OCI-LY1 (cell line): ENCODE measurements at regions not wholly inside any gene's neighbourhood (a gene's known extent, or its start where the extent isn't known, plus 50 kb on each side); places are given as distances from the start of the nearest gene placed in this dataset.

Experiments used
- H2AFZ ChIP-seq: fragments of 200-600 bp; sonication (generic), shearing (Covaris generic); 2 replicates; pipeline ENCODE4 v1.6.0; 2014; ENCODE audit warnings: antibody characterized with exemption, mild to moderate bottlenecking, low read length
- H3F3A ChIP-seq: fragments of 200-600 bp; sonication (generic), shearing (Covaris generic); 2 replicates; pipeline ENCODE4 v1.6.0; 2014; ENCODE audit warnings: mild to moderate bottlenecking, antibody characterized with exemption, low read length, moderate library complexity; ENCODE audit not compliant: insufficient read depth
- H3K27ac ChIP-seq: fragments of 200-600 bp; sonication (generic); 2 replicates; pipeline ENCODE4 v1.5.1; 2014; ENCODE audit warnings: low read length, mixed run types, mild to moderate bottlenecking, low read depth; ENCODE audit not compliant: poor library complexity, severe bottlenecking
- H3K27me3 ChIP-seq: fragments of 200-600 bp; sonication (generic); 2 replicates; pipeline ENCODE4 v1.6.0; 2014; ENCODE audit warnings: antibody characterized with exemption, mild to moderate bottlenecking, low read length, moderate library complexity; ENCODE audit not compliant: insufficient read depth
- H3K36me3 ChIP-seq: fragments of 200-600 bp; sonication (generic); 2 replicates; pipeline ENCODE4 v1.6.1; 2014; ENCODE audit warnings: mild to moderate bottlenecking, antibody characterized with exemption, low read length, moderate library complexity, mixed read lengths; ENCODE audit not compliant: insufficient read depth
- H3K4me1 ChIP-seq: fragments of 200-600 bp; sonication (generic); 2 replicates; pipeline ENCODE4 v1.5.1; 2014; ENCODE audit warnings: mild to moderate bottlenecking, low read length, moderate library complexity; ENCODE audit not compliant: insufficient read depth, severe bottlenecking
- H3K4me2 ChIP-seq: fragments of 200-600 bp; sonication (generic), shearing (Covaris generic); 2 replicates; pipeline ENCODE4 v1.6.1; 2014; ENCODE audit warnings: low read length
- H3K4me3 ChIP-seq: fragments of 200-600 bp; sonication (generic); 2 replicates; pipeline ENCODE4 v1.5.1; 2014; ENCODE audit warnings: low read length, low read depth, mild to moderate bottlenecking, mixed read lengths; ENCODE audit not compliant: poor library complexity, severe bottlenecking
- H3K79me2 ChIP-seq: fragments of 200-600 bp; shearing (Covaris generic); 2 replicates; pipeline ENCODE4 v1.6.1; 2016; ENCODE audit warnings: mixed run types, low read length, mixed read lengths; ENCODE audit not compliant: insufficient read depth
- H3K9ac ChIP-seq: fragments of 200-600 bp; sonication (generic), shearing (Covaris generic); 2 replicates; pipeline ENCODE4 v1.6.1; 2014; ENCODE audit warnings: mild to moderate bottlenecking, low read length, mixed read lengths
- H3K9me2 ChIP-seq: fragments of 200-600 bp; sonication (generic), shearing (Covaris generic); 2 replicates; pipeline ENCODE4 v1.6.1; 2014; ENCODE audit warnings: low read depth, mild to moderate bottlenecking, low read length, mixed read lengths
- H3K9me3 ChIP-seq: fragments of 200-600 bp; shearing (Covaris generic); 2 replicates; pipeline ENCODE4 v1.6.1; 2014; ENCODE audit warnings: low read length, mixed read lengths
- H4K20me1 ChIP-seq: fragments of 200-600 bp; sonication (generic), shearing (Covaris generic); 2 replicates; pipeline ENCODE4 v1.6.0; 2016; ENCODE audit warnings: mild to moderate bottlenecking, low read length; ENCODE audit not compliant: insufficient read depth
- EZH2 ChIP-seq: fragments of 200-600 bp; sonication (generic), shearing (Covaris generic); IDR thresholded peaks from 2 replicates; pipeline ENCODE4 v1.8.0; 2017; ENCODE audit warnings: borderline replicate concordance, mixed run types, mild to moderate bottlenecking, antibody characterized with exemption, low read length, moderate library complexity, mixed read lengths
- TF ChIP-seq, protein P1 (sequence below): fragments of 200-600 bp; sonication (generic), shearing (Covaris generic); IDR thresholded peaks from 2 replicates; pipeline ENCODE4 v1.5.1; 2017; ENCODE audit warnings: mild to moderate bottlenecking, antibody characterized with exemption, low read length, moderate library complexity, mixed read lengths

DNA sequence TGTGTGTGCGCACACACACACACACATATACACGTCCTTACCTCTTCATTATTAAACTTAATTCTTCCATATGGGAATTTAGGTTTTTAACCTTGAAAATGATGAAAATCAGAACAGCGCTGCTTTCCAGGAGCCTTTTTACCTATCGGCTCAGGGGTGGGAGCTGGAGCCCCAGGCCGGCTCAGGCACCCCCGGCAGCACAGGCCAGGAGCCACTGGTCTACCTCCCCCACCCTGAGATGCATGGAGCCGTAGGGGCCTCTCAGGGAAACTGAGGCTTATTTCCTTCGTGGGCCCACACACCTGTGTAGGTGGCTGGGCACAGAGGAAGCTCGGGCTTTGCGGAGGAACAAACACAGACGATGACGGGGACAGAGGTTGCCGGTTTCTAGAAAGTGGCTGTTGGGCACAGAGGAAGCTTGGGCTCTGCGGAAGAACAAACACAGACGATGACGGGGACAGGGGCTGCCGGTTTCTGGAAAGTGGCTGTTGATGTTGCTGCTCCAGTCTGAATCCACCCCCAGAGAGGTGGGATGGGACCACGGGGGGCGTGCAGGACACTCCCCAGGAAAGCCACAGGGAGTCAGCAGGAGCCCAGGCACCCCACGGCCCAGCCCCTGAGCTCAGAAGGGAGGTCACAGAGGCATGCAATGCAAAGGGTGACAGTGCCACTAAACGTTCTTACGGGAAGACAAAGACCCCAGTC is 149.4 kb downstream of the BRD1 start:
- H3K9ac ChIP-seq = no peak overlapping the region
- H3F3A ChIP-seq = no peaks in the 10 kb centered on the region
- H3K4me3 ChIP-seq = no peak overlapping the region
- H3K9me2 ChIP-seq = no peaks in the 10 kb centered on the region
- H3K27ac ChIP-seq = no peak overlapping the region
- no peak overlapping the region for H3K4me2 ChIP-seq
- no peak for TF ChIP-seq EZH2
- TF ChIP-seq, protein P1, sequence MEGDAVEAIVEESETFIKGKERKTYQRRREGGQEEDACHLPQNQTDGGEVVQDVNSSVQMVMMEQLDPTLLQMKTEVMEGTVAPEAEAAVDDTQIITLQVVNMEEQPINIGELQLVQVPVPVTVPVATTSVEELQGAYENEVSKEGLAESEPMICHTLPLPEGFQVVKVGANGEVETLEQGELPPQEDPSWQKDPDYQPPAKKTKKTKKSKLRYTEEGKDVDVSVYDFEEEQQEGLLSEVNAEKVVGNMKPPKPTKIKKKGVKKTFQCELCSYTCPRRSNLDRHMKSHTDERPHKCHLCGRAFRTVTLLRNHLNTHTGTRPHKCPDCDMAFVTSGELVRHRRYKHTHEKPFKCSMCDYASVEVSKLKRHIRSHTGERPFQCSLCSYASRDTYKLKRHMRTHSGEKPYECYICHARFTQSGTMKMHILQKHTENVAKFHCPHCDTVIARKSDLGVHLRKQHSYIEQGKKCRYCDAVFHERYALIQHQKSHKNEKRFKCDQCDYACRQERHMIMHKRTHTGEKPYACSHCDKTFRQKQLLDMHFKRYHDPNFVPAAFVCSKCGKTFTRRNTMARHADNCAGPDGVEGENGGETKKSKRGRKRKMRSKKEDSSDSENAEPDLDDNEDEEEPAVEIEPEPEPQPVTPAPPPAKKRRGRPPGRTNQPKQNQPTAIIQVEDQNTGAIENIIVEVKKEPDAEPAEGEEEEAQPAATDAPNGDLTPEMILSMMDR = no peak
- no peaks in the 10 kb centered on the region for H4K20me1 ChIP-seq
- H3K4me1 ChIP-seq = no peaks in the 10 kb centered on the region
- no peaks in the 10 kb centered on the region; the same call in 1 of the 2 replicates for H3K9me3 ChIP-seq
- no peaks in the 10 kb centered on the region for H3K36me3 ChIP-seq
- H3K27me3 ChIP-seq = no peaks in the 10 kb centered on the region; the same call in 1 of the 2 replicates
- no peak overlapping the region for H2AFZ ChIP-seq
- H3K79me2 ChIP-seq = no peaks in the 10 kb centered on the region

DNA sequence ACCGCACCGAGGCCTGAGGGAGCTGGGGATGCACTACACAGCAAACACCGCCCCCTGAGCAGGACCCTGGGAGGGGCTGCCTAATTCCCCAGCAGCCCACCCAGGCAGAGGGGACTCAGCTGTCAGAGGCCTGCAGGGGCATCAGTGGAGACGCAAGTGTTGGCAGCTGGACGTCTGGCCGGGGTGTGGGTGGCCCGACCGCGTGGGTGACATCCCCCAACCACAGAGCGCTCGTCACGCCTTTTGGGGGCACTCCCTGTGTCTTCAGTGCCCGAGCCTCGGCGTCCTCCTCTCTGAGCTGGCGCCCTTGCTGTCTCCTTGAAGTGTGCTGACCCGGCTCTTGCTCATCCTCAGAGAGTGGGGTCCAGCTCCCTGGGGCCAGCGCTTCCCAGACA is 150.2 kb downstream of the BRD1 start:
- Histone ChIP-seq H3K9me3 (no peaks in the 10 kb centered on the region), H3K4me3 (no peak overlapping the region), H3K36me3 (no peaks in the 10 kb centered on the region), H4K20me1 (no peaks in the 10 kb centered on the region), H3K9ac (no peak overlapping the region), H3K79me2 (no peaks in the 10 kb centered on the region), H3K4me2 (no peak overlapping the region), H3K4me1 (no peaks in the 10 kb centered on the region), H3F3A (no peaks in the 10 kb centered on the region), H3K27ac (no peak overlapping the region), H2AFZ (no peak overlapping the region), H3K9me2 (no peaks in the 10 kb centered on the region), H3K27me3 (no peaks in the 10 kb centered on the region)
- TF ChIP-seq EZH2 = no peak
- TF ChIP-seq, protein P1 = no peak

GRCh38 chr22:49676783-49677494 is 150.7 kb downstream of the BRD1 start:
- Histone ChIP-seq H3K27ac (no peak overlapping the region), H3K9me2 (no peaks in the 10 kb centered on the region), H4K20me1 (no peaks in the 10 kb centered on the region), H3K9me3 (no peaks in the 10 kb centered on the region), H3K4me1 (no peaks in the 10 kb centered on the region), H3K79me2 (no peaks in the 10 kb centered on the region), H3F3A (no peaks in the 10 kb centered on the region), H3K4me2 (no peak overlapping the region), H3K27me3 (no peaks in the 10 kb centered on the region), H3K36me3 (no peaks in the 10 kb centered on the region), H3K9ac (no peak overlapping the region), H3K4me3 (no peak overlapping the region), H2AFZ (no peak overlapping the region)
- TF ChIP-seq EZH2 = no peak
- TF ChIP-seq, protein P1 = no peak
